HEK293 (cell line): ENCODE measurements at regions not wholly inside any gene's neighbourhood (a gene's known extent, or its start where the extent isn't known, plus 50 kb on each side); places are given as distances from the start of the nearest gene placed in this dataset.

Source experiments
- CTCF ChIP-seq: fragments of 450-650 bp; formaldehyde crosslinking; IDR thresholded peaks from 2 replicates; pipeline ENCODE4 v1.5.1; 2016; ENCODE audit warnings: missing biosample characterization, missing genetic modification characterization
- SP3 ChIP-seq: fragments of 450-650 bp; formaldehyde crosslinking; IDR thresholded peaks from 2 replicates; pipeline ENCODE4 v1.5.1; 2016; ENCODE audit warnings: missing biosample characterization, missing genetic modification characterization
- ZNF138 ChIP-seq: fragments of 450-650 bp; formaldehyde crosslinking; IDR thresholded peaks from 2 replicates; pipeline ENCODE4 v1.5.1; 2016; ENCODE audit warnings: missing biosample characterization, missing genetic modification characterization, borderline replicate concordance
- ZNF23 ChIP-seq: fragments of 450-650 bp; formaldehyde crosslinking; IDR thresholded peaks from 2 replicates; pipeline ENCODE4 v1.5.1; 2016; ENCODE audit warnings: missing biosample characterization, missing genetic modification characterization, borderline replicate concordance
- ZNF24 ChIP-seq: fragments of 450-650 bp; formaldehyde crosslinking; IDR thresholded peaks from 2 replicates; pipeline ENCODE4 v1.5.1; 2016; ENCODE audit warnings: missing biosample characterization, missing genetic modification characterization
- ZNF274 ChIP-seq, 2 experiments: fragments of 200-500 bp in 1 of 2; fragments of 450-650 bp in 1 of 2; sonication (Bioruptor generic) in 1 of 2; formaldehyde crosslinking in 1 of 2; IDR thresholded peaks; 2 replicates each; pipeline versions ENCODE4 v1.5.1 to v1.6.1; 2014 to 2016; ENCODE audit warnings: borderline replicate concordance in 1 of 2, inconsistent platforms in 1 of 2, low read length in 1 of 2, missing biosample characterization in 1 of 2, missing genetic modification characterization in 1 of 2
- ZNF677 ChIP-seq: fragments of 450-650 bp; IDR thresholded peaks from 2 replicates; pipeline ENCODE4 v1.5.0; 2018; ENCODE audit warnings: missing biosample characterization, mild to moderate bottlenecking, missing genetic modification characterization, moderate library complexity
- TF ChIP-seq, protein P1 (sequence below): fragments of 450-650 bp; IDR thresholded peaks from 2 replicates; pipeline ENCODE4 v1.5.1; 2018; ENCODE audit warnings: missing biosample characterization, missing genetic modification characterization

GRCh38 chr6:92275150-92275549 is 1144.2 kb downstream of the EPHA7 start:
- TF ChIP-seq ZNF677 (no peak), SP3 (tag by site-specific recombination) (no peak), ZNF24 (tag by site-specific recombination) (no peak), ZNF138 (tag by site-specific recombination) (no peak), CTCF (tag by site-specific recombination) (no peak), ZNF23 (tag by site-specific recombination) (no peak), ZNF274 (IDR thresholded peaks at IDR 0.05; ENCODE audit: low read length) (no peak), ZNF274 (tag by site-specific recombination; IDR thresholded peaks at IDR 0.05; ENCODE audit: borderline replicate concordance) (no peak)
- TF ChIP-seq, protein P1, sequence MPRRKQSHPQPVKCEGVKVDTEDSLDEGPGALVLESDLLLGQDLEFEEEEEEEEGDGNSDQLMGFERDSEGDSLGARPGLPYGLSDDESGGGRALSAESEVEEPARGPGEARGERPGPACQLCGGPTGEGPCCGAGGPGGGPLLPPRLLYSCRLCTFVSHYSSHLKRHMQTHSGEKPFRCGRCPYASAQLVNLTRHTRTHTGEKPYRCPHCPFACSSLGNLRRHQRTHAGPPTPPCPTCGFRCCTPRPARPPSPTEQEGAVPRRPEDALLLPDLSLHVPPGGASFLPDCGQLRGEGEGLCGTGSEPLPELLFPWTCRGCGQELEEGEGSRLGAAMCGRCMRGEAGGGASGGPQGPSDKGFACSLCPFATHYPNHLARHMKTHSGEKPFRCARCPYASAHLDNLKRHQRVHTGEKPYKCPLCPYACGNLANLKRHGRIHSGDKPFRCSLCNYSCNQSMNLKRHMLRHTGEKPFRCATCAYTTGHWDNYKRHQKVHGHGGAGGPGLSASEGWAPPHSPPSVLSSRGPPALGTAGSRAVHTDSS (tag by site-specific recombination): no peak
